Stimulated activated CD4-positive, alpha-beta T cell treated with anti-CD3 and anti-CD28 coated beads, Interleukin-1b, Interleukin-23, amount 100 ng/mL, for 48 hours (primary cell): ENCODE measurements at regions not wholly inside any gene's neighbourhood (a gene's known extent, or its start where the extent isn't known, plus 50 kb on each side); places are given as distances from the start of the nearest gene placed in this dataset.
"Not testable (repeated sequence)": the region's sequence is repeated elsewhere in the genome, so short reads cannot be mapped to it uniquely, and the experiment has no call there.

Experiments
- DNase-seq: peaks from one replicate; pipeline ENCODE4 v3.0.0-alpha.2; 2020

- no peak for DNase-seq
These were observed 83.8 kb upstream of the HNF1B start for GRCh38 chr17:37828651-37829124.

- no peak for DNase-seq
These were observed 83.2 kb upstream of the HNF1B start for GRCh38 chr17:37827905-37828650.

- no peak for DNase-seq
These were observed 81.9 kb upstream of the HNF1B start for GRCh38 chr17:37826497-37827430.

DNA sequence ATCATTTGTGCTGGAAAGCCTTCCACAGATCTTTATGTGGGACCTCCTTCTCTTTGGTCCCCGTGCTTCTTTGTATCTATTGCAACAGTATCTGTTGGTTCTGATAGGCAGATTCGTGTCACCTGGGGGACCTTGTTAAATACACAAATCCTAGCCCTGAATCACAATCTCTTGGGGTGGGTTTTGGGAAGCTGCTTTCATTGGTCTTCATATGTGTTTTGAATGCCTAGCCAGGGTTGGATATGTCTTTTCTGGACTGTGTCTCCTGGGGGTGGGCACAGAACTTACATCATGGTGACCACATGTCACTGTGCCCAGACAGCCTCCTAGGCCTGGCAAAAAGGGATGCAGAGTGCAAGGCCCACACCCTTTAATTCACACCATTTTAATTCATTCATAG, 81.0 kb upstream of the HNF1B start:
- no peak for DNase-seq

DNA sequence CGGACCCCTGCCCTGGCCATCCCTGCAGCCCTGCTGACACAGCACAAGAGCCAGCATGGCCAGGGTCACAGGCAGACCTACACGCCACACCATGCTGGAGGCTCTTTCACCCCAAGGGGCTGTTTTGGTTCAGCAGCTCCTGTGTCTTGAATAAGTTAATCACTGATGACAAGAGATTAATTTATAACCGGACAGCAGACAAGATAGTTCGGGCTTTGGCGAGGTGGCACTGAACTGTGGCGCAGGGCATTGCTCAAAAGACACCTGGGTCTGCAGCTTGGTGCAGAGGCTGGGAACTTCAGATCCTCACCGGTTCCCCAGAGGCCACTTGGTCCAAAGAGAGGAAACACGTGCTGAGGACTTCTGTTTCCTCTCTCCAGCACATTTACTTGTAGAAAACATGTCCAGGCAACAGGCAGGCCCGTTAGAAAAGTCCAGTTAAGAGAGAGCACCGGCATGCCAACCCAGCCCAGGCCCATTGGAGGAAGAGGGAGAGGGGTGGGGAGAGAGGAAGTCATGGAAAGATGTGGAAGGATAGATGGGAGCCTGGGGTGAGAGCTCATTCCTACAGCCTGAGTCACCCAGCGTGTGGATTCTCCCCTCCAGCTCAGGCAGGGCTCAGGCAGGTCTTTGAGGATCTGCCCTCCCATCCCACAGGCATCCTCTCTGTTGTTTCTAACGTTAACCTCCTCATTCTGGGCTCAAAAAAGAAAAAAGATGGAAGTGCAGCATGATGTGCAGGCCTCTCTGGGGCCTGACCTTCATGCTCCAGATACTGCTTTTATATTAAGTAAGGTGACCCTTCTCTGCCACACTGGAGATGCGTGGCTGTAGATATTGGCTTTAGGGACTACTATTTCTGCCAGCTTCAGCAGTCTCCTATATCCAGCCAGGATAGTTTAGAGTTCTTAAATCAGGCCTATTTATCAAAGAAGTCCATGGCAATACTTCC, 80.0 kb upstream of the HNF1B start:
- DNase-seq: no peak

DNA sequence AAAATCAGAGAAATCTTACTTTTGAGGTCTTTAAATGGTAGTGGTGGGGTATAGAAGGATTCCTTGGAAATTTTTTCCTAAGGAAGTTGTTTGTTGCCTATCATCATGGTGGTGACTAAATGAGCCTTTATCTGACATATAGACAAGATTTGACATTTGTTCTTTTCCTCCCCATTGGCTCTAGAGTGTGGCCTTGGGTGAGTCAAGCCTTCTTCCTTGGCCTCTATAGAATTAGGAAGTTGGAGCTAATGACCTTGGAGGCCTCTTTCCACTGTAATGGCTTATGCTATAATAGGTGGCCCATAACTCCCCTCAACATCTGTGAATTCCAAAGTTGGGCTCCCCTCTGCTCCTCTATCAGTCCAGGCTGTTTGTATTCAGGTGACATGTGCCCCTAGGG, 79.1 kb upstream of the HNF1B start:
- no peak for DNase-seq

- DNase-seq: no peak
These were observed 76.3 kb upstream of the HNF1B start for GRCh38 chr17:37820995-37821713.

DNA sequence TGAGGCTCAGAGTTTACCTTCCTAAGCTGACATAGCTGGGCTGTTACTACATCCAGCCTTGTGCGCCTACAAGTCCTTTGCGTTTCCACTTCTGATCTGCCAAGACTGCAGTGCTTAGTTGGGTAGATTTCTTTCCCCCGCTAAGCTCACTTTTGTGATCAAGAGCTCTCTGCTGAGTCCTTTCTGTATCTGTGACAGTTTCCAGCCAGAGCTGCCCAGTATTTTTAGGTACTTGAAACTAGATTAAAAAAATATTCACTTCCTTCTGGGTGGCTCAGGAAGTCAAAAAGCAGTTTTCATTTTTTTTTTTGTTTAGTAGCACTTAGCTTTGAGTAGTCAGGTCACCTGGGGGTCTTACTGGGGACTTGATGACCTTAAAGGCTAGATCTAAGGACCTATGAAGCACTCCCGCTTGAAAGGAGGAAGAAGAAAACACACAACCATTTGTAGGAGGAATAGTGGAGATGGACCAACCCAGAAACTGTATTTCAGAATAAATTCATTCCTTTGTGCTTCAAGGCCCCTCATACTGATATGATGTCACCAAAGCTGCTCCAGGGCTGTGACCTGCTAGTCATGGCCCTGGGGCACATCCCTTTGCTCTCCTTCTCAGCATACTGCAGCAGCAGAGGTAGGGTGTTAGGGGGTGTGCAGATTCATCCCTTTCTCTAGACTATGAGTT, 75.6 kb upstream of the HNF1B start:
- no peak for DNase-seq

DNA sequence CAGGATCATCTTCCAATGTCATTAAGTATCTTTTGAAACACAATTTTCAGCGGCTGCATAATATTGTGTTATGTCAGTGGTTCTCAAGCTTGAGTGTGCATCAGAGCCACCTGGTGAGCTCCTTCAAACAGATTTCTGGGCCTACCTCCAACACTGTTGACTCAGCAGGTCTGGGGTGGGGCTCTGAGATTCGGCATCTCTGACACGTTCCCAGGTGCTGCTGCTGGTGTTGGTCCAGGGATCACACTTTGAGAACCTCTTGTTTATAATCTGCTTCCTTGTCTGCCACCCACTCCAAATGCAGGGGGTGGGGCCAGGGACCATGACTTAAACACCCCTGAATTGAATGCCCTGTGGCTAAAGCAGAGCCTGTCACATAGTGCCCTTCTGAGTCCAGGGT, 73.8 kb upstream of the HNF1B start:
- no peak for DNase-seq

- DNase-seq: no peak
These were observed 72.1 kb upstream of the HNF1B start for GRCh38 chr17:37816950-37817349.

DNA sequence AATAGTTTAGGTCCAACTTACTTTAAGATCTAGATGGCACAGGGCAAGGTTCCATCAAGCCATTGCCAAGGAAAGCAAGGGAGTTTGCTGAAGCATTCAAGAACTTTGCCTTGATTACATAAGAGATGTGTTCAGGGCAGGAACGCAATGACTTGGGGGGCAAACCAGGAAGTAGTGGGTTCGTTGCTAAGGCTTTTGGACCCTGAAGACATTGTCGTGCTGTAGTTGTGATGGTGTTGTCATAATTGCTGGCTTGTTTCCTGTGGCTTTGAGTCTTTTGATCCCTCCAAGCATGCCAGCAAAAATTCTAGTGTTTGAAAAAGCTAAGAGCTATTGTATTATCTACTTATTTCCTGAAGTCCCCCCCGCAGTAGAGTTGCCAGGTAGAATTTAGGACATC, 70.7 kb upstream of the HNF1B start:
- DNase-seq: no peak

DNA sequence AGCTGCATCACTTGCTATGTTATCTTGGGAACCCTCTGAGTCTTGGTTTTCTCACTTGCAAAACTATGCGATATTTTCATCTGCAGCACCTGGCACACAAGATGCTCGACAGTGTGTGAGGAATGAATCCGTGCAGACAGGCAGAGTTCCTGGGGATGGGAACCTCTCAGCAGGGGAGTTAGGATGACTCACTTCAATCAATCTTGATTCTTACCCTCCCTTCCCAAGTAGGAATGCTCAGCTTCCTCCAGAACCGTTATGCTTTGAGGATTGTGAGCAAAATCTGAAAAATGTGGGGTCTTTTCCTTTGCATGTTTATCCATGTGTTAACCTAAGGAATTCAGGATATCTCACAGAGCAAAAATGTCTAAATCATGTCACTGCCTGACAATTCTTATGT, 68.9 kb upstream of the HNF1B start:
- no peak for DNase-seq

GRCh38 chr17:37808846-37809245, 64.0 kb upstream of the HNF1B start:
- DNase-seq: not testable (repeated sequence)

- DNase-seq: no peak
These were observed 58.0 kb upstream of the HNF1B start for GRCh38 chr17:37802712-37803416.

GRCh38 chr17:37802061-37802595, 57.3 kb upstream of the HNF1B start:
- DNase-seq: no peak

- no peak for DNase-seq
These were observed 56.3 kb upstream of the HNF1B start for GRCh38 chr17:37801171-37801570.

- DNase-seq: no peak
These were observed 52.3 kb upstream of the HNF1B start for GRCh38 chr17:37797206-37797605.

- no peak for DNase-seq
These were observed 51.2 kb upstream of the HNF1B start for GRCh38 chr17:37796076-37796475.
